K562 (cell line): ENCODE measurements at regions not wholly inside any gene's neighbourhood (a gene's known extent, or its start where the extent isn't known, plus 50 kb on each side); places are given as distances from the start of the nearest gene placed in this dataset.

Experiments used
- CBFA2T3 ChIP-seq: fragments of 450-650 bp; IDR thresholded peaks from 2 replicates; pipeline ENCODE4 v1.6.1; 2017
- CHD2 ChIP-seq: IDR thresholded peaks from 2 replicates; pipeline ENCODE4 v1.6.1; 2011; ENCODE audit warnings: low read depth, low read length
- POLR2A ChIP-seq: fragments of 450-650 bp; conservative IDR thresholded peaks from 2 replicates; pipeline ENCODE4 v1.6.1; 2016
- ZNF175 ChIP-seq: fragments of 200-800 bp; sonication (Bioruptor generic); IDR thresholded peaks from 2 replicates; pipeline ENCODE4 v1.6.1; 2016; ENCODE audit warnings: low read depth, mild to moderate bottlenecking, missing genetic modification characterization, missing compliant biosample characterization
- TF ChIP-seq, protein P1 (sequence below), 3 experiments: IDR thresholded peaks in 2 of 3; conservative IDR thresholded peaks in 1 of 3; 2 replicates each; pipeline ENCODE4 v1.5.1; 2011 to 2012; ENCODE audit warnings: low read length in 3 of 3, mild to moderate bottlenecking in 3 of 3, control low read depth in 2 of 3, improper control_type of control experiment in 1 of 3, inconsistent platforms in 1 of 3, low read depth in 1 of 3, mixed read lengths in 1 of 3, moderate library complexity in 1 of 3; ENCODE audit not compliant: insufficient read depth in 2 of 3

DNA sequence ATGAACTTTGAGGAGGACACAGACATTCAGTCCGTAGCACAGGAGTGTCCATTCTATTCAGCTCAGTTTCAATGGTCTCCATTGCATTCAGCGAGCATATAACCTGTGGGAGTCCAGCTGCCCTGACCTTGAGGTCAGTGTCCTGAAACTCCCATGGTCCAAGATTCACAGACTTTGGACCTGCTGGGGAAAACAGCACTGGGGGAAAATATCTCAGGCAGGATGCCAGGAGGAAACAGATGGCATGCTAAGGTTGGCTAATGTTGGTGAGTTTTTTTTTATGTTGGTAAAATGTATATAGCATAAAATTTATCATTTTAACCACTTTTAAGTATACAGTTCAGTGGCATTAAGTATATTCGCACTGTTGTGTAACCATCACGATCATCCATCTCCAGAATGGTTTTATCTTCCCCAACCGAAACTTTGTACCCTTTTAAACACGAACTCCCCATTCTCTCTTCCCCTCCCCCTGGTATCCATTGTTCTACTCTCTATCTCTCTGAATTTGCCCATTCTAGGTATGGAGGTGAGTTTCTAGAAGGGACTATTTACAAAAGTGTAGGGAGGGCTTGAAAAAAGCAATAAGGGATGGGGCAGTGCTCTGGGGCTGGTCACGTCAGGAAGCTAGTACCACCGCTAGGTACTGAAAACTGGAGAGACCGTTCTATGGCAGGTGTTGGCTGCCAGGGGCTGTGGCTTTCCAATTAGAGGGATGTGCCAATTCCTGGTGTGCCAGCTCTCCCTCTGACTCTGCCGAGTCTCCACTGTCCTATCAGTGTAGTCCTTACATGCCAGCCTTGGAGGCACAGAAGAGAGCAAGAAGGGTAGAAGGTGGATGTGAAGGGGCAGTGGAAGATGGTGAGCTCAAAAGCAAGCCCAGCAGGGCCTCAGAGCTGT, 85.3 kb downstream of the FOXD2 start:
- TF ChIP-seq POLR2A (no peak), CBFA2T3 (no peak), CHD2 (no peak), ZNF175 (no peak)
- TF ChIP-seq, protein P1, sequence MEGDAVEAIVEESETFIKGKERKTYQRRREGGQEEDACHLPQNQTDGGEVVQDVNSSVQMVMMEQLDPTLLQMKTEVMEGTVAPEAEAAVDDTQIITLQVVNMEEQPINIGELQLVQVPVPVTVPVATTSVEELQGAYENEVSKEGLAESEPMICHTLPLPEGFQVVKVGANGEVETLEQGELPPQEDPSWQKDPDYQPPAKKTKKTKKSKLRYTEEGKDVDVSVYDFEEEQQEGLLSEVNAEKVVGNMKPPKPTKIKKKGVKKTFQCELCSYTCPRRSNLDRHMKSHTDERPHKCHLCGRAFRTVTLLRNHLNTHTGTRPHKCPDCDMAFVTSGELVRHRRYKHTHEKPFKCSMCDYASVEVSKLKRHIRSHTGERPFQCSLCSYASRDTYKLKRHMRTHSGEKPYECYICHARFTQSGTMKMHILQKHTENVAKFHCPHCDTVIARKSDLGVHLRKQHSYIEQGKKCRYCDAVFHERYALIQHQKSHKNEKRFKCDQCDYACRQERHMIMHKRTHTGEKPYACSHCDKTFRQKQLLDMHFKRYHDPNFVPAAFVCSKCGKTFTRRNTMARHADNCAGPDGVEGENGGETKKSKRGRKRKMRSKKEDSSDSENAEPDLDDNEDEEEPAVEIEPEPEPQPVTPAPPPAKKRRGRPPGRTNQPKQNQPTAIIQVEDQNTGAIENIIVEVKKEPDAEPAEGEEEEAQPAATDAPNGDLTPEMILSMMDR (IDR thresholded peaks at IDR 0.05 in 2 of 3, conservative IDR thresholded peaks at IDR 0.05 in 1 of 3; ENCODE audit: insufficient read depth in 2 of 3, low read depth in 1 of 3, low read length in 3 of 3): no peak
